GM12878 (cell line): ENCODE measurements at regions not wholly inside any gene's neighbourhood (a gene's known extent, or its start where the extent isn't known, plus 50 kb on each side); places are given as distances from the start of the nearest gene placed in this dataset.

Experiments
- ATAC-seq: fragments of 200-7000 bp; cut with Tn5 transposase; 3 replicates; pipeline ENCODE4 v1.9.1; 2020; ENCODE audit warnings: mild to moderate bottlenecking, moderate library complexity
- BruUV-seq: library from RNA; stranded (reverse); fragments of 400-500 nt; replicated peaks from 2 replicates; lab custom pipeline; 2021; lab: Mats Ljungman, UMichigan
- CTCF ChIA-PET: fragments of 300-600 bp; sonication (Branson Sonifier 250); formaldehyde crosslinking; extraction: SDS; loops from one replicate; lab custom pipeline; 2021; ENCODE audit warnings: inconsistent platforms; lab: Yijun Ruan, JAX
- POLR2A ChIA-PET: fragments of 350-600 bp; formaldehyde crosslinking; extraction: SDS; loops from one replicate; lab custom pipeline; 2021; ENCODE audit warnings: inconsistent platforms; lab: Charles Lee
- RAD21 ChIA-PET: fragments of 300-600 bp; sonication (Branson Sonifier 250); formaldehyde crosslinking; loops from one replicate; lab custom pipeline; 2023; ENCODE audit warnings: antibody characterized with exemption; ENCODE audit not compliant: unreplicated experiment; lab: Charles Lee
- SMC1A ChIA-PET: fragments of 300-600 bp; sonication (Branson Sonifier 250); formaldehyde crosslinking; loops from one replicate; lab custom pipeline; 2023; ENCODE audit not compliant: unreplicated experiment, uncharacterized antibody; lab: Charles Lee
- DNase-seq: peaks from one replicate; pipeline ENCODE4 v3.0.0-alpha.2; 2011; ENCODE audit warnings: low read depth, low spot score
- FAIRE-seq: peaks from 3 replicates; lab custom pipeline; 2011; peaks lifted over from hg19 to GRCh38; lab: Jason Lieb, UNC
- H2AFZ ChIP-seq: 2 replicates; pipeline ENCODE4 v1.6.0; 2011; ENCODE audit warnings: low read depth, low read length, control low read depth; ENCODE audit not compliant: control insufficient read depth
- H3K27ac ChIP-seq: 2 replicates; pipeline ENCODE4 v1.5.1; 2011; ENCODE audit warnings: control low read depth; ENCODE audit not compliant: control insufficient read depth, insufficient read depth
- H3K27me3 ChIP-seq, 2 experiments: replicated peaks in 1 of 2; 2 replicates each; pipeline versions ENCODE4 v1.6.0 to v1.6.1; 2011; ENCODE audit warnings: low read length in 1 of 2; ENCODE audit not compliant: control insufficient read depth in 2 of 2, insufficient read depth in 2 of 2
- H3K36me3 ChIP-seq, 2 experiments: 2 replicates each; pipeline ENCODE4 v1.5.1; 2011; ENCODE audit warnings: low read length in 1 of 2; ENCODE audit not compliant: control insufficient read depth in 2 of 2, insufficient read depth in 2 of 2
- H3K4me1 ChIP-seq: 2 replicates; pipeline ENCODE4 v1.6.1; 2011; ENCODE audit warnings: mild to moderate bottlenecking, low read length, moderate library complexity, mixed read lengths; ENCODE audit not compliant: control insufficient read depth, insufficient read depth
- H3K4me2 ChIP-seq: 2 replicates; pipeline ENCODE4 v1.6.0; 2011; ENCODE audit warnings: control low read depth; ENCODE audit not compliant: control insufficient read depth, insufficient read depth
- H3K4me3 ChIP-seq: fragments of 200-600 bp; sonication (generic); 2 replicates; pipeline ENCODE4 v1.5.1; 2016
- H3K79me2 ChIP-seq: 2 replicates; pipeline ENCODE4 v1.6.0; 2011; ENCODE audit warnings: low read length; ENCODE audit not compliant: control insufficient read depth, insufficient read depth
- H3K9ac ChIP-seq: 2 replicates; pipeline ENCODE4 v1.8.0; 2011; ENCODE audit warnings: low read length, control low read depth, mixed read lengths; ENCODE audit not compliant: control insufficient read depth, insufficient read depth
- H3K9me3 ChIP-seq: replicated peaks from 3 replicates; pipeline ENCODE4 v1.5.1; 2011; ENCODE audit warnings: mild to moderate bottlenecking, low read length; ENCODE audit not compliant: control insufficient read depth, insufficient read depth
- H4K20me1 ChIP-seq: 2 replicates; pipeline ENCODE4 v1.6.0; 2011; ENCODE audit not compliant: control insufficient read depth, insufficient read depth
- EGR1 ChIP-seq, 2 experiments: IDR thresholded peaks; 1 replicate in 1 of 2; 2 replicates in 1 of 2; pipeline ENCODE4 v1.6.1; 2011 to 2012; ENCODE audit warnings: low read depth in 2 of 2, low read length in 2 of 2, borderline replicate concordance in 1 of 2, mild to moderate bottlenecking in 1 of 2, moderate library complexity in 1 of 2
- IRF4 ChIP-seq: IDR thresholded peaks from 2 replicates; pipeline ENCODE4 v1.6.1; 2011; ENCODE audit warnings: low read depth, low read length
- KAT2A ChIP-seq: conservative IDR thresholded peaks from 2 replicates; pipeline ENCODE4 v1.6.1; 2011; ENCODE audit warnings: low read depth, low read length; ENCODE audit not compliant: control insufficient read depth
- KDM1A ChIP-seq: fragments of 200-600 bp; sonication (generic); IDR thresholded peaks from 2 replicates; pipeline ENCODE4 v1.6.1; 2016; ENCODE audit warnings: borderline replicate concordance
- MTA3 ChIP-seq: IDR thresholded peaks from 2 replicates; pipeline ENCODE4 v1.6.1; 2012; ENCODE audit warnings: low read length, inconsistent platforms, borderline replicate concordance
- RBBP5 ChIP-seq: fragments of 200-600 bp; sonication (generic); conservative IDR thresholded peaks from 2 replicates; pipeline ENCODE4 v1.6.1; 2016
- WGBS: methylation state at CpG from one replicate; pipeline ENCODE4 v1.1.6; 2016; ENCODE audit warnings: low lambda C conversion rate; ENCODE audit not compliant: insufficient replicate concordance, insufficient coverage; ENCODE audit errors: missing lambda C conversion rate; 5-methylcytosine and 5-hydroxymethylcytosine counted together
- in situ Hi-C: fragments of 300-500 bp; cut with MboI; formaldehyde crosslinking; loops from 9 replicates; pipeline ENCODE4 v1.14.3; 2018; ENCODE audit warnings: mixed read lengths
- intact Hi-C: fragments of 100-400 bp; cut with micrococcal nuclease; formaldehyde crosslinking; loops from one replicate; pipeline ENCODE4 v1.14.2; 2022; ENCODE audit not compliant: unreplicated experiment
- TF ChIP-seq, protein P1 (sequence below): IDR thresholded peaks from 2 replicates; pipeline ENCODE4 v1.6.1; 2011; ENCODE audit warnings: mild to moderate bottlenecking, low read depth, low read length, moderate library complexity; ENCODE audit not compliant: insufficient replicate concordance
- TF ChIP-seq, protein P2 (sequence below): IDR thresholded peaks from 2 replicates; pipeline ENCODE4 v1.6.1; 2012; ENCODE audit warnings: mild to moderate bottlenecking, low read depth, low read length
- TF ChIP-seq, protein P3 (sequence below): IDR thresholded peaks from 2 replicates; pipeline ENCODE4 v1.6.1; 2012; ENCODE audit warnings: improper control_type of control experiment, low read depth, low read length; ENCODE audit not compliant: insufficient replicate concordance

DNA sequence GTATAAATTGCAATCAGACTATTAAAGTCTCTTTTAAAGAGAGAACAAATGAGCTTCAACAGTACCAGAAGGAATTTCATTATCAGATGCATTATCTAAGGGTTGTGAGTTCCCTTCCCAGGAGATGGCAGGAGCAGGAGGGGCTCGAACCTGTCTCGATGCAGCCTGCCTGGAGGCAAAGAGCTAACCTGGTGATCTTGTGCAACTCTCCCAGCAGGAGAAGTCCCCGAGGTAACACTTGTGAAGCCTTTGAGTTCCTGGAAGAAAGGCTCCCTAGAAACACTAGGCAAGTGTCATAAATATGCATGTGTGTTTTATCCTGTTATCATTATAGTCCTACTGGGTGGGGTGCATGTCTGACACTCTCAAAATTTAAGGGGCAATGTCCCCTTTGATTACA lies 232.2 kb upstream of the ARID1B start:
- TF ChIP-seq IRF4 (no peak), KDM1A (no peak), RBBP5 (no peak), EGR1 (IDR thresholded peaks at IDR 0.05; ENCODE audit: borderline replicate concordance in 1 of 2, low read depth in 2 of 2, low read length in 2 of 2) (no peak), KAT2A (no peak), MTA3 (no peak)
- TF ChIP-seq, protein P1, sequence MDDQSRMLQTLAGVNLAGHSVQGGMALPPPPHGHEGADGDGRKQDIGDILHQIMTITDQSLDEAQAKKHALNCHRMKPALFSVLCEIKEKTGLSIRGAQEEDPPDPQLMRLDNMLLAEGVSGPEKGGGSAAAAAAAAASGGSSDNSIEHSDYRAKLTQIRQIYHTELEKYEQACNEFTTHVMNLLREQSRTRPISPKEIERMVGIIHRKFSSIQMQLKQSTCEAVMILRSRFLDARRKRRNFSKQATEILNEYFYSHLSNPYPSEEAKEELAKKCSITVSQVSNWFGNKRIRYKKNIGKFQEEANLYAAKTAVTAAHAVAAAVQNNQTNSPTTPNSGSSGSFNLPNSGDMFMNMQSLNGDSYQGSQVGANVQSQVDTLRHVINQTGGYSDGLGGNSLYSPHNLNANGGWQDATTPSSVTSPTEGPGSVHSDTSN = no peak
- TF ChIP-seq, protein P2, sequence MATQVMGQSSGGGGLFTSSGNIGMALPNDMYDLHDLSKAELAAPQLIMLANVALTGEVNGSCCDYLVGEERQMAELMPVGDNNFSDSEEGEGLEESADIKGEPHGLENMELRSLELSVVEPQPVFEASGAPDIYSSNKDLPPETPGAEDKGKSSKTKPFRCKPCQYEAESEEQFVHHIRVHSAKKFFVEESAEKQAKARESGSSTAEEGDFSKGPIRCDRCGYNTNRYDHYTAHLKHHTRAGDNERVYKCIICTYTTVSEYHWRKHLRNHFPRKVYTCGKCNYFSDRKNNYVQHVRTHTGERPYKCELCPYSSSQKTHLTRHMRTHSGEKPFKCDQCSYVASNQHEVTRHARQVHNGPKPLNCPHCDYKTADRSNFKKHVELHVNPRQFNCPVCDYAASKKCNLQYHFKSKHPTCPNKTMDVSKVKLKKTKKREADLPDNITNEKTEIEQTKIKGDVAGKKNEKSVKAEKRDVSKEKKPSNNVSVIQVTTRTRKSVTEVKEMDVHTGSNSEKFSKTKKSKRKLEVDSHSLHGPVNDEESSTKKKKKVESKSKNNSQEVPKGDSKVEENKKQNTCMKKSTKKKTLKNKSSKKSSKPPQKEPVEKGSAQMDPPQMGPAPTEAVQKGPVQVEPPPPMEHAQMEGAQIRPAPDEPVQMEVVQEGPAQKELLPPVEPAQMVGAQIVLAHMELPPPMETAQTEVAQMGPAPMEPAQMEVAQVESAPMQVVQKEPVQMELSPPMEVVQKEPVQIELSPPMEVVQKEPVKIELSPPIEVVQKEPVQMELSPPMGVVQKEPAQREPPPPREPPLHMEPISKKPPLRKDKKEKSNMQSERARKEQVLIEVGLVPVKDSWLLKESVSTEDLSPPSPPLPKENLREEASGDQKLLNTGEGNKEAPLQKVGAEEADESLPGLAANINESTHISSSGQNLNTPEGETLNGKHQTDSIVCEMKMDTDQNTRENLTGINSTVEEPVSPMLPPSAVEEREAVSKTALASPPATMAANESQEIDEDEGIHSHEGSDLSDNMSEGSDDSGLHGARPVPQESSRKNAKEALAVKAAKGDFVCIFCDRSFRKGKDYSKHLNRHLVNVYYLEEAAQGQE = no peak
- TF ChIP-seq, protein P3, sequence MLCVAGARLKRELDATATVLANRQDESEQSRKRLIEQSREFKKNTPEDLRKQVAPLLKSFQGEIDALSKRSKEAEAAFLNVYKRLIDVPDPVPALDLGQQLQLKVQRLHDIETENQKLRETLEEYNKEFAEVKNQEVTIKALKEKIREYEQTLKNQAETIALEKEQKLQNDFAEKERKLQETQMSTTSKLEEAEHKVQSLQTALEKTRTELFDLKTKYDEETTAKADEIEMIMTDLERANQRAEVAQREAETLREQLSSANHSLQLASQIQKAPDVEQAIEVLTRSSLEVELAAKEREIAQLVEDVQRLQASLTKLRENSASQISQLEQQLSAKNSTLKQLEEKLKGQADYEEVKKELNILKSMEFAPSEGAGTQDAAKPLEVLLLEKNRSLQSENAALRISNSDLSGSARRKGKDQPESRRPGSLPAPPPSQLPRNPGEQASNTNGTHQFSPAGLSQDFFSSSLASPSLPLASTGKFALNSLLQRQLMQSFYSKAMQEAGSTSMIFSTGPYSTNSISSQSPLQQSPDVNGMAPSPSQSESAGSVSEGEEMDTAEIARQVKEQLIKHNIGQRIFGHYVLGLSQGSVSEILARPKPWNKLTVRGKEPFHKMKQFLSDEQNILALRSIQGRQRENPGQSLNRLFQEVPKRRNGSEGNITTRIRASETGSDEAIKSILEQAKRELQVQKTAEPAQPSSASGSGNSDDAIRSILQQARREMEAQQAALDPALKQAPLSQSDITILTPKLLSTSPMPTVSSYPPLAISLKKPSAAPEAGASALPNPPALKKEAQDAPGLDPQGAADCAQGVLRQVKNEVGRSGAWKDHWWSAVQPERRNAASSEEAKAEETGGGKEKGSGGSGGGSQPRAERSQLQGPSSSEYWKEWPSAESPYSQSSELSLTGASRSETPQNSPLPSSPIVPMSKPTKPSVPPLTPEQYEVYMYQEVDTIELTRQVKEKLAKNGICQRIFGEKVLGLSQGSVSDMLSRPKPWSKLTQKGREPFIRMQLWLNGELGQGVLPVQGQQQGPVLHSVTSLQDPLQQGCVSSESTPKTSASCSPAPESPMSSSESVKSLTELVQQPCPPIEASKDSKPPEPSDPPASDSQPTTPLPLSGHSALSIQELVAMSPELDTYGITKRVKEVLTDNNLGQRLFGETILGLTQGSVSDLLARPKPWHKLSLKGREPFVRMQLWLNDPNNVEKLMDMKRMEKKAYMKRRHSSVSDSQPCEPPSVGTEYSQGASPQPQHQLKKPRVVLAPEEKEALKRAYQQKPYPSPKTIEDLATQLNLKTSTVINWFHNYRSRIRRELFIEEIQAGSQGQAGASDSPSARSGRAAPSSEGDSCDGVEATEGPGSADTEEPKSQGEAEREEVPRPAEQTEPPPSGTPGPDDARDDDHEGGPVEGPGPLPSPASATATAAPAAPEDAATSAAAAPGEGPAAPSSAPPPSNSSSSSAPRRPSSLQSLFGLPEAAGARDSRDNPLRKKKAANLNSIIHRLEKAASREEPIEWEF = no peak
- TF ChIP-seq, all 136 proteins: peak for 0
- H3K4me3 ChIP-seq = no peak overlapping the region
- no peaks in the 10 kb centered on the region for H3K79me2 ChIP-seq
- H2AFZ ChIP-seq = no peak overlapping the region
- H3K9ac ChIP-seq = no peak overlapping the region
- H3K27ac ChIP-seq = no peak overlapping the region
- FAIRE-seq = no peak
- ChIA-PET POLR2A (no interaction called here), CTCF (no interaction called here), SMC1A (interaction anchor here (0.7 kb wide), 1 partner anchor 15 kb away, joined by 3 read pairs; no protein-coding TSS in a partner anchor), RAD21 (no interaction called here)
- peaks cover 0 to 6% of the 10 kb centered on the region in 2 experiments; a peak in 2 of 4 replicates for H3K27me3 ChIP-seq
- intact Hi-C loops = no loop called here
- in situ Hi-C loops = no loop called here
- ATAC-seq = no peak
- H3K4me1 ChIP-seq = no peaks in the 10 kb centered on the region; the same call in 1 of the 2 replicates
- BruUV-seq = no TSS peak
- no peaks in the 10 kb centered on the region for H3K9me3 ChIP-seq
- no peaks in the 10 kb centered on the region for H3K36me3 ChIP-seq
- no peaks in the 10 kb centered on the region for H4K20me1 ChIP-seq
- no peak overlapping the region for H3K4me2 ChIP-seq
- DNase-seq = no peak
- WGBS = 0% methylated on average over 3 of the region's 3 CpGs
